ENCODE measurements at regions not wholly inside any gene's neighbourhood (a gene's known extent, or its start where the extent isn't known, plus 50 kb on each side); places are given as distances from the start of the nearest gene placed in this dataset.
"Not testable (repeated sequence)": the region's sequence is repeated elsewhere in the genome, so short reads cannot be mapped to it uniquely, and the experiment has no call there.

- not testable (repeated sequence) for DNase-seq (ENCODE audit: low spot score)
Measured at GRCh38 chr1:78203410-78203982, 157.7 kb downstream of the GIPC2 start.

- no peak for DNase-seq (ENCODE audit: low spot score)
Measured at GRCh38 chr1:78210175-78210574, 164.4 kb downstream of the GIPC2 start.

- no peak for DNase-seq (ENCODE audit: low spot score)
Measured at GRCh38 chr1:78211483-78212092, 165.8 kb downstream of the GIPC2 start.

GRCh38 chr1:78214334-78214733 lies 168.6 kb downstream of the GIPC2 start:
- DNase-seq (ENCODE audit: low spot score): no peak

- DNase-seq (ENCODE audit: low spot score): no peak
Measured at GRCh38 chr1:78222225-78222959, 176.6 kb downstream of the GIPC2 start.

GRCh38 chr1:78222960-78223358 lies 177.2 kb downstream of the GIPC2 start:
- DNase-seq (ENCODE audit: low spot score): no peak

- no peak for DNase-seq (ENCODE audit: low spot score)
Measured at GRCh38 chr1:78223417-78224215, 177.8 kb downstream of the GIPC2 start.

- DNase-seq (ENCODE audit: low spot score): no peak
Measured at GRCh38 chr1:78224246-78224785, 178.6 kb downstream of the GIPC2 start.

- DNase-seq (ENCODE audit: low spot score): no peak
Measured at GRCh38 chr1:78224861-78225552, 179.2 kb downstream of the GIPC2 start.

- DNase-seq (ENCODE audit: low spot score): no peak
Measured at GRCh38 chr1:78226784-78227183, 181.0 kb downstream of the GIPC2 start.

GRCh38 chr1:78227705-78228635 lies 182.2 kb downstream of the GIPC2 start:
- no peak for DNase-seq (ENCODE audit: low spot score)

GRCh38 chr1:78229344-78229743 lies 183.6 kb downstream of the GIPC2 start:
- DNase-seq (ENCODE audit: low spot score): no peak

GRCh38 chr1:78231477-78231876 lies 185.7 kb downstream of the GIPC2 start:
- no peak for DNase-seq (ENCODE audit: low spot score)

- no peak for DNase-seq (ENCODE audit: low spot score)
Measured at GRCh38 chr1:78231894-78232293, 186.1 kb downstream of the GIPC2 start.

- DNase-seq (ENCODE audit: low spot score): no peak
Measured at GRCh38 chr1:78232630-78233029, 186.9 kb downstream of the GIPC2 start.

GRCh38 chr1:78234496-78234895 lies 188.7 kb downstream of the GIPC2 start:
- DNase-seq (ENCODE audit: low spot score): no peak

- no peak for DNase-seq (ENCODE audit: low spot score)
Measured at GRCh38 chr1:78236716-78237115, 190.9 kb downstream of the GIPC2 start.

GRCh38 chr1:78237364-78237916 lies 191.7 kb downstream of the GIPC2 start:
- DNase-seq (ENCODE audit: low spot score): no peak

- no peak for DNase-seq (ENCODE audit: low spot score)
Measured at GRCh38 chr1:78240191-78240590, 194.4 kb downstream of the GIPC2 start.

- no peak for DNase-seq (ENCODE audit: low spot score)
Measured at GRCh38 chr1:78240755-78241154, 195.0 kb downstream of the GIPC2 start.

All from activated CD4-positive, alpha-beta T cell treated with anti-CD3 and anti-CD28 coated beads, Interleukin-2, Interleukin-4, amounts not matched to agents 100 ng/mL and 50 ng/mL, durations not matched to agents 16 hours and 8 hours (primary cell).